Effector memory CD8-positive, alpha-beta T cell (primary cell): ENCODE measurements at regions not wholly inside any gene's neighbourhood (a gene's known extent, or its start where the extent isn't known, plus 50 kb on each side); places are given as distances from the start of the nearest gene placed in this dataset.

Experiments used
- ATAC-seq: fragments of 150-1000 bp; cut with Tn5 transposase; replicated peaks from 2 replicates; pipeline ENCODE4 v1.10.0; 2021; ENCODE audit warnings: mild to moderate bottlenecking, moderate library complexity
- DNase-seq, 3 experiments: peaks; one replicate each; pipeline ENCODE4 v3.0.0; 2021
- H3K27ac Mint-ChIP-seq, 2 donors: one replicate each; pipeline ENCODE4 v1.8.0; 2022; ENCODE audit warnings: mild to moderate bottlenecking in 2 of 2, mixed read lengths in 2 of 2, moderate library complexity in 2 of 2
- H3K27me3 Mint-ChIP-seq, 2 donors: one replicate each; pipeline ENCODE4 v1.8.0; 2022; ENCODE audit warnings: mixed read lengths in 2 of 2
- H3K36me3 Mint-ChIP-seq: one replicate; pipeline ENCODE4 v1.8.0; 2022; ENCODE audit warnings: mild to moderate bottlenecking, moderate library complexity, mixed read lengths; ENCODE audit not compliant: insufficient read depth
- H3K4me1 Mint-ChIP-seq, 2 donors: one replicate each; pipeline ENCODE4 v1.8.0; 2022; ENCODE audit warnings: low read depth in 2 of 2, mixed read lengths in 2 of 2
- H3K4me3 Mint-ChIP-seq, 2 donors: one replicate each; pipeline ENCODE4 v1.8.0; 2022; ENCODE audit warnings: mild to moderate bottlenecking in 2 of 2, mixed read lengths in 2 of 2, moderate library complexity in 2 of 2
- H3K9me3 Mint-ChIP-seq, 2 donors: one replicate each; pipeline ENCODE4 v1.8.0; 2022; ENCODE audit warnings: mixed read lengths in 2 of 2

GRCh38 chr1:58011978-58012377, 534.5 kb downstream of the OMA1 start:
- Mint-ChIP-seq H3K36me3 (no peaks in the 10 kb centered on the region), H3K27ac (no peak overlapping the region), H3K9me3 (no peaks in the 10 kb centered on the region), H3K27me3 (no peaks in the 10 kb centered on the region), H3K4me1 (no peaks in the 10 kb centered on the region), H3K4me3 (no peak overlapping the region)
- DNase-seq, result no peak
- ATAC-seq, result no peak

GRCh38 chr1:58006421-58007046, 540.0 kb downstream of the OMA1 start:
- no peaks in the 10 kb centered on the region for H3K4me1 Mint-ChIP-seq
- peaks cover 0 to 12% of the 10 kb centered on the region in 2 donors for H3K27me3 Mint-ChIP-seq
- no peak for DNase-seq
- no peak overlapping the region for H3K4me3 Mint-ChIP-seq
- no peaks in the 10 kb centered on the region for H3K9me3 Mint-ChIP-seq
- no peak for ATAC-seq
- H3K27ac Mint-ChIP-seq, result no peak overlapping the region
- no peaks in the 10 kb centered on the region for H3K36me3 Mint-ChIP-seq

- Mint-ChIP-seq H3K9me3 (no peaks in the 10 kb centered on the region), H3K36me3 (no peaks in the 10 kb centered on the region), H3K4me1 (no peaks in the 10 kb centered on the region), H3K27ac (no peak overlapping the region), H3K4me3 (no peak overlapping the region), H3K27me3 (peaks cover 0 to 21% of the 10 kb centered on the region in 2 donors)
- ATAC-seq (no peak), DNase-seq (no peak)
Measured at GRCh38 chr1:58005212-58005611, 541.3 kb downstream of the OMA1 start.

GRCh38 chr1:58003988-58004387, 542.5 kb downstream of the OMA1 start:
- no peaks in the 10 kb centered on the region for H3K36me3 Mint-ChIP-seq
- DNase-seq, result no peak
- ATAC-seq, result no peak
- no peaks in the 10 kb centered on the region for H3K4me1 Mint-ChIP-seq
- H3K9me3 Mint-ChIP-seq, result no peaks in the 10 kb centered on the region
- H3K4me3 Mint-ChIP-seq, result no peak overlapping the region
- no peak overlapping the region for H3K27ac Mint-ChIP-seq
- H3K27me3 Mint-ChIP-seq, result peaks cover 0 to 27% of the 10 kb centered on the region in 2 donors

GRCh38 chr1:58003059-58003458, 543.5 kb downstream of the OMA1 start:
- H3K9me3 Mint-ChIP-seq, result no peaks in the 10 kb centered on the region
- no peak overlapping the region for H3K27ac Mint-ChIP-seq
- ATAC-seq, result no peak
- no peaks in the 10 kb centered on the region for H3K36me3 Mint-ChIP-seq
- no peak overlapping the region for H3K4me3 Mint-ChIP-seq
- H3K4me1 Mint-ChIP-seq, result no peaks in the 10 kb centered on the region
- H3K27me3 Mint-ChIP-seq, result peaks cover 0 to 27% of the 10 kb centered on the region in 2 donors
- DNase-seq, result no peak

- DNase-seq, result no peak
- ATAC-seq, result no peak
- no peaks in the 10 kb centered on the region for H3K36me3 Mint-ChIP-seq
- no peak overlapping the region for H3K4me3 Mint-ChIP-seq
- H3K9me3 Mint-ChIP-seq, result no peaks in the 10 kb centered on the region
- H3K27ac Mint-ChIP-seq, result no peak overlapping the region
- H3K27me3 Mint-ChIP-seq, result peaks cover 0 to 27% of the 10 kb centered on the region in 2 donors
- H3K4me1 Mint-ChIP-seq, result no peaks in the 10 kb centered on the region
Measured at GRCh38 chr1:58000821-58001220, 545.7 kb downstream of the OMA1 start.

- Mint-ChIP-seq H3K9me3 (no peaks in the 10 kb centered on the region), H3K27ac (no peak overlapping the region), H3K36me3 (no peaks in the 10 kb centered on the region), H3K27me3 (peaks cover 0 to 27% of the 10 kb centered on the region in 2 donors), H3K4me3 (no peak overlapping the region), H3K4me1 (no peaks in the 10 kb centered on the region)
- ATAC-seq, result no peak
- no peak for DNase-seq
Measured at GRCh38 chr1:58000116-58000515, 546.4 kb downstream of the OMA1 start.

GRCh38 chr1:57996400-57996799, 550.1 kb downstream of the OMA1 start:
- Mint-ChIP-seq H3K4me1 (no peaks in the 10 kb centered on the region), H3K36me3 (no peaks in the 10 kb centered on the region), H3K27ac (no peak overlapping the region), H3K9me3 (no peaks in the 10 kb centered on the region), H3K27me3 (peaks cover 0 to 21% of the 10 kb centered on the region in 2 donors), H3K4me3 (no peak overlapping the region)
- DNase-seq, result no peak
- ATAC-seq, result no peak

- no peak for DNase-seq
- no peak for ATAC-seq
- H3K27me3 Mint-ChIP-seq, result peaks cover 6 to 20% of the 10 kb centered on the region in 2 donors
- H3K36me3 Mint-ChIP-seq, result no peaks in the 10 kb centered on the region
- no peak overlapping the region for H3K27ac Mint-ChIP-seq
- H3K4me3 Mint-ChIP-seq, result no peak overlapping the region
- no peaks in the 10 kb centered on the region for H3K9me3 Mint-ChIP-seq
- H3K4me1 Mint-ChIP-seq, result peaks cover 0 to 2% of the 10 kb centered on the region in 2 donors
Measured at GRCh38 chr1:57991289-57991688, 555.2 kb downstream of the OMA1 start.

- no peak overlapping the region for H3K4me3 Mint-ChIP-seq
- peaks cover 6 to 20% of the 10 kb centered on the region in 2 donors for H3K27me3 Mint-ChIP-seq
Measured at GRCh38 chr1:57989877-57990276, 556.6 kb downstream of the OMA1 start.

GRCh38 chr1:57987523-57987922, 559.0 kb downstream of the OMA1 start:
- ATAC-seq (no peak), DNase-seq (no peak)
- peaks cover 0 to 2% of the 10 kb centered on the region in 2 donors for H3K4me1 Mint-ChIP-seq
- H3K4me3 Mint-ChIP-seq, result no peak overlapping the region
- peaks cover 0 to 20% of the 10 kb centered on the region in 2 donors for H3K27me3 Mint-ChIP-seq
- H3K27ac Mint-ChIP-seq, result peak overlapping the region in 1 of 2 donors; percentile 28
- no peaks in the 10 kb centered on the region for H3K9me3 Mint-ChIP-seq
- H3K36me3 Mint-ChIP-seq, result no peaks in the 10 kb centered on the region

More at GRCh38 chr1:57989877-57990276, 556.6 kb downstream of the OMA1 start:
- H3K4me1 Mint-ChIP-seq, result peaks cover 0 to 2% of the 10 kb centered on the region in 2 donors
- DNase-seq (no peak), ATAC-seq (no peak)
- H3K36me3 Mint-ChIP-seq, result no peaks in the 10 kb centered on the region
- no peaks in the 10 kb centered on the region for H3K9me3 Mint-ChIP-seq
- H3K27ac Mint-ChIP-seq, result no peak overlapping the region

GRCh38 chr1:57986432-57986831, 560.1 kb downstream of the OMA1 start:
- Mint-ChIP-seq H3K27me3 (peaks cover 0 to 20% of the 10 kb centered on the region in 2 donors), H3K4me3 (no peak overlapping the region), H3K4me1 (peaks cover 0 to 2% of the 10 kb centered on the region in 2 donors), H3K9me3 (no peaks in the 10 kb centered on the region), H3K27ac (no peak overlapping the region), H3K36me3 (no peaks in the 10 kb centered on the region)
- DNase-seq (no peak), ATAC-seq (no peak)

GRCh38 chr1:57984277-57984676, 560.4 kb upstream of the DAB1 start:
- DNase-seq, result no peak
- no peak for ATAC-seq
- no peaks in the 10 kb centered on the region for H3K36me3 Mint-ChIP-seq
- no peak overlapping the region for H3K27ac Mint-ChIP-seq
- no peaks in the 10 kb centered on the region for H3K9me3 Mint-ChIP-seq
- H3K27me3 Mint-ChIP-seq, result peaks cover 0 to 8% of the 10 kb centered on the region in 2 donors
- H3K4me3 Mint-ChIP-seq, result no peak overlapping the region
- peaks cover 0 to 2% of the 10 kb centered on the region in 2 donors for H3K4me1 Mint-ChIP-seq

GRCh38 chr1:57983441-57983840, 559.6 kb upstream of the DAB1 start:
- ATAC-seq (no peak), DNase-seq (no peak)
- H3K4me3 Mint-ChIP-seq, result no peak overlapping the region
- H3K36me3 Mint-ChIP-seq, result no peaks in the 10 kb centered on the region
- peaks cover 0 to 2% of the 10 kb centered on the region in 2 donors for H3K4me1 Mint-ChIP-seq
- H3K27me3 Mint-ChIP-seq, result peaks cover 0 to 8% of the 10 kb centered on the region in 2 donors
- H3K27ac Mint-ChIP-seq, result no peak overlapping the region
- H3K9me3 Mint-ChIP-seq, result no peaks in the 10 kb centered on the region
